ENCODE measurements at regions not wholly inside any gene's neighbourhood (a gene's known extent, or its start where the extent isn't known, plus 50 kb on each side); places are given as distances from the start of the nearest gene placed in this dataset.

GRCh38 chr5:92887254-92887653, 693.8 kb downstream of the NR2F1-AS1 start:
- TF ChIP-seq CTCF (IDR thresholded peaks at IDR 0.05): no peak
- TF ChIP-seq ZFX (IDR thresholded peaks at IDR 0.05; ENCODE audit: borderline replicate concordance): no peak
